PFSK-1 (cell line): ENCODE measurements at regions not wholly inside any gene's neighbourhood (a gene's known extent, or its start where the extent isn't known, plus 50 kb on each side); places are given as distances from the start of the nearest gene placed in this dataset.

ENCODE experiments used
- FOXP2 ChIP-seq: optimal IDR thresholded peaks from 2 replicates; pipeline ENCODE3; 2011; ENCODE audit warnings: borderline replicate concordance, control low read depth, inconsistent platforms; ENCODE audit not compliant: insufficient read depth; ENCODE audit errors: extremely low read length, extremely low read depth
- POLR2AphosphoS5 ChIP-seq: IDR thresholded peaks from 2 replicates; pipeline ENCODE4 v1.6.1; 2012; ENCODE audit warnings: low read depth, mild to moderate bottlenecking, control low read depth, low read length, moderate library complexity
- SIN3A ChIP-seq: IDR thresholded peaks from 2 replicates; pipeline ENCODE4 v1.6.1; 2012; ENCODE audit warnings: mild to moderate bottlenecking, low read length, moderate library complexity, borderline replicate concordance; ENCODE audit not compliant: insufficient read depth
- TAF1 ChIP-seq: IDR thresholded peaks from 2 replicates; pipeline ENCODE4 v1.6.1; 2012; ENCODE audit warnings: low read length, control low read depth, borderline replicate concordance; ENCODE audit not compliant: insufficient read depth
- TF ChIP-seq, protein P1 (sequence below), 2 experiments: IDR thresholded peaks; 2 replicates each; pipeline versions ENCODE4 v1.6.1 to v1.8.0; 2011 to 2012; ENCODE audit warnings: low read depth in 2 of 2, low read length in 2 of 2, control low read depth in 1 of 2, inconsistent platforms in 1 of 2, mild to moderate bottlenecking in 1 of 2, moderate library complexity in 1 of 2; ENCODE audit not compliant: insufficient read depth in 1 of 2

DNA sequence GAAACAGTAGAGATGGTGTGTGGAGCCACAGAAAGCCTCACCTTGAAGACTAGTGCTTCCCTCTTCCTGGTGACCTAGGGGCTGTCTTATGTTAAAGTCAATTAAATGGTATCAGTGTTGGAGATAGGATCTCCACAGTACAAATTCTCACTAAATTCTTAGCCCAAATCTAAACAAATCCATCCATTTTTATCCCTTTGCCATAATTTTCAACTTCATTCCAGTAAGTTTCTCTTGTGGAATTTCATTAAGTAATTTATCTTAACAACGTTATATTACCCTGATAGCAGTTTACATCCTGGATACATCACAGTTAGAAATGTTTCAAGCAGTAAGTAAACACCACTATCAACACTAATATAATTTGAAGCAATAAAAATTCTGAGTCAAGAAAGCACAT is 989.4 kb upstream of the NXPH2 start:
- TF ChIP-seq TAF1: no peak
- TF ChIP-seq FOXP2: no peak
- no peak for TF ChIP-seq POLR2AphosphoS5

GRCh38 chr2:139763705-139764104 is 983.5 kb upstream of the NXPH2 start:
- TF ChIP-seq TAF1 (no peak), POLR2AphosphoS5 (no peak), FOXP2 (no peak), SIN3A (no peak)
- TF ChIP-seq, protein P1, sequence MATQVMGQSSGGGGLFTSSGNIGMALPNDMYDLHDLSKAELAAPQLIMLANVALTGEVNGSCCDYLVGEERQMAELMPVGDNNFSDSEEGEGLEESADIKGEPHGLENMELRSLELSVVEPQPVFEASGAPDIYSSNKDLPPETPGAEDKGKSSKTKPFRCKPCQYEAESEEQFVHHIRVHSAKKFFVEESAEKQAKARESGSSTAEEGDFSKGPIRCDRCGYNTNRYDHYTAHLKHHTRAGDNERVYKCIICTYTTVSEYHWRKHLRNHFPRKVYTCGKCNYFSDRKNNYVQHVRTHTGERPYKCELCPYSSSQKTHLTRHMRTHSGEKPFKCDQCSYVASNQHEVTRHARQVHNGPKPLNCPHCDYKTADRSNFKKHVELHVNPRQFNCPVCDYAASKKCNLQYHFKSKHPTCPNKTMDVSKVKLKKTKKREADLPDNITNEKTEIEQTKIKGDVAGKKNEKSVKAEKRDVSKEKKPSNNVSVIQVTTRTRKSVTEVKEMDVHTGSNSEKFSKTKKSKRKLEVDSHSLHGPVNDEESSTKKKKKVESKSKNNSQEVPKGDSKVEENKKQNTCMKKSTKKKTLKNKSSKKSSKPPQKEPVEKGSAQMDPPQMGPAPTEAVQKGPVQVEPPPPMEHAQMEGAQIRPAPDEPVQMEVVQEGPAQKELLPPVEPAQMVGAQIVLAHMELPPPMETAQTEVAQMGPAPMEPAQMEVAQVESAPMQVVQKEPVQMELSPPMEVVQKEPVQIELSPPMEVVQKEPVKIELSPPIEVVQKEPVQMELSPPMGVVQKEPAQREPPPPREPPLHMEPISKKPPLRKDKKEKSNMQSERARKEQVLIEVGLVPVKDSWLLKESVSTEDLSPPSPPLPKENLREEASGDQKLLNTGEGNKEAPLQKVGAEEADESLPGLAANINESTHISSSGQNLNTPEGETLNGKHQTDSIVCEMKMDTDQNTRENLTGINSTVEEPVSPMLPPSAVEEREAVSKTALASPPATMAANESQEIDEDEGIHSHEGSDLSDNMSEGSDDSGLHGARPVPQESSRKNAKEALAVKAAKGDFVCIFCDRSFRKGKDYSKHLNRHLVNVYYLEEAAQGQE (IDR thresholded peaks at IDR 0.05; ENCODE audit: insufficient read depth in 1 of 2, low read depth in 2 of 2, low read length in 2 of 2): no peak

DNA sequence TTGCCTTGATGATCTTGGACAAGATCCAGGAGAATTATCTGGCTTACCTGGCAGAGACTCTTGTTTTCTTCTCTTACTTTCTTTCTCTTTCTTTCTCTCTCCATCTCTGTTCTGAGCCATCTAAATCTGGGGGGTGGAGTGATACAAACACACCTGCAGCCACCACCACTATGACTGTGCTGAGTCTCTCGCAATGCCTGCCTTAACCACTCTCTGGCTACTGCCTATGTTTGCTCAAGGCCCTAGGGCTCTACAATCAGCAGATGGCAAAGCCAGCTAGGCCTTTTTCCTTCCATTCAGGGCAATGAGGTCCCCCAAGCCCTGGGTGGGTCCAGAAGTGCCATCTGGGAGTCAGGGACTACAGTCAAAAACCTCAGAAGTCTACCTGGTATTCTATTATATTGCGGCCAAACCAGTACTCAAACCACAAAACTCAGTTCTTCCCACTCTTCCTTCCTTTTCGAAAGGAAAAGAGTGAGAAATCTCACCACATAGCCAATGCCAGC is 978.9 kb upstream of the NXPH2 start:
- TF ChIP-seq POLR2AphosphoS5 (no peak), SIN3A (no peak), TAF1 (no peak), FOXP2 (no peak)
- TF ChIP-seq, protein P1 (IDR thresholded peaks at IDR 0.05; ENCODE audit: insufficient read depth in 1 of 2, low read depth in 2 of 2, low read length in 2 of 2): no peak

DNA sequence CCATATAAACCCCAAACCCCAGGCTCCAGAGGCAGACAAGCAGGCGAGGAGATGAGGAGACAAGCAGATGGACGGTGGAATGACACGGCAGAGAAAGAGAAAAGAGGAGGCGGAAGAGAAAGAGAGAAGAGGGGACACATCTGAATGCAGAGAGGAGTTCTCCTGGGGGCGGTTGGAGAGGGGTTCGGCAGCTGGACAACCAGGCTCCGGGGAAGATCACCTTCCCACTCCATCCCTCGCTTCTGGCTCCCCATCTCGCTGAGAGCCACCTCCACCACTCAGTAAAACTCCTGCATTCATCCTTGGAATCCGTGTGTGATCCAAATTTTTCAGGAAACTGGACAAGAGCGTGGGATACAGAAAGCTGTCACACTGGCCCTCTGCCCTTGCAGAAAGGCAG is 966.7 kb upstream of the NXPH2 start:
- TF ChIP-seq SIN3A (no peak), TAF1 (no peak), FOXP2 (no peak), POLR2AphosphoS5 (no peak)
- TF ChIP-seq, protein P1 (IDR thresholded peaks at IDR 0.05; ENCODE audit: insufficient read depth in 1 of 2, low read depth in 2 of 2, low read length in 2 of 2): no peak

DNA sequence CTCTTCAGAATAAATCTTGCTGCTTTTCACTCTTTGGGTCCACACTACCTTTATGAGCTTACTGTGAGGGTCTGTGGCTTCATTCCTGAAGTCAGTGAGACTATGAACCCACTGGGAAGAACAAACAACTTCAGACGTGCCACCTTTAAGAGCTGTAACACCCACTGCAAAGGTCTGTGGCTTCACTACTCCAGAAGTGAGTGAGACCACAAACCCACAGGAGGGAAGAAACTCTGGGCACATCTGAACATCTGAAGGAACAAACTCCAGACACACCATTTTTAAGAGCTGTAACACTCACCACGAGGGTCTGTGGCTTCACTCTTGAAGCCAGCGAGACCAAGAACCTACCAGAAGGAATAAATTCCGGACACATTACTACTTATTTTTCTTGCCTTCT is 964.1 kb upstream of the NXPH2 start:
- no peak for TF ChIP-seq FOXP2
- TF ChIP-seq, protein P1 (IDR thresholded peaks at IDR 0.05; ENCODE audit: insufficient read depth in 1 of 2, low read depth in 2 of 2, low read length in 2 of 2): no peak
- no peak for TF ChIP-seq TAF1
- TF ChIP-seq SIN3A: no peak
- TF ChIP-seq POLR2AphosphoS5: no peak
